ENCODE measurements at regions not wholly inside any gene's neighbourhood (a gene's known extent, or its start where the extent isn't known, plus 50 kb on each side); places are given as distances from the start of the nearest gene placed in this dataset.

DNA sequence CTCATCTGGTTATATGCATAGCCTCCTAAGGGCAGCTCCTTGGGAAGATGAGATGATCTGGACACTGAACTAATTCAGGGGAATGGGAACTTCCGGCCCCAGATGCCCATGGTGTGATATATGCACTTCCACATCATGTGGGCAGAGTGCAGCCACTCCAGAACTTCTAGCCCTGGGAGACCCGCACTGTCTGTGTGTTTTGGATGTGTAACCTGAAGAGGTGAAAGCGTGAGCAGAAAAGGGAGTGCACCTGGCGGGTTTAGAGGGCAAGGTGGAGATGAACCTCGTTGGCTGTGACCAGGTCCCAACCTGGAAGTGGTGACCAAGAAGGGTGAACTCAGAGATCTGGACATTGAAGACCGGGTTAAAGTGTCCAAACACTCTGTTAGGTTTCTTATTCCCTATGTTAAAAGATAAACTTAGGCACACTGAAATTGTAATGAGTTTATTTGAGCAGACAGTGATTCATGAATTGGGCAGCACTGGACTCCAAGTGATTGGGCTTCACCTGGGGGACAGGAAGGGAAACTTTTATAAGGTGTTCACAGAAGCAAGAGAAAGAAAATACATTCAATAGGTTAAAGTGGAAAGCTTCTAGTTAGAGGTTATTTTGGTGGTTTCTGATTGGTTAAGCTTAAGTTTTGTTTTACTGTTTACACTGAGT is 296.2 kb upstream of the SKOR2 start:
- no peak for DNase-seq (ENCODE audit: low read depth in 2 of 2)

DNA sequence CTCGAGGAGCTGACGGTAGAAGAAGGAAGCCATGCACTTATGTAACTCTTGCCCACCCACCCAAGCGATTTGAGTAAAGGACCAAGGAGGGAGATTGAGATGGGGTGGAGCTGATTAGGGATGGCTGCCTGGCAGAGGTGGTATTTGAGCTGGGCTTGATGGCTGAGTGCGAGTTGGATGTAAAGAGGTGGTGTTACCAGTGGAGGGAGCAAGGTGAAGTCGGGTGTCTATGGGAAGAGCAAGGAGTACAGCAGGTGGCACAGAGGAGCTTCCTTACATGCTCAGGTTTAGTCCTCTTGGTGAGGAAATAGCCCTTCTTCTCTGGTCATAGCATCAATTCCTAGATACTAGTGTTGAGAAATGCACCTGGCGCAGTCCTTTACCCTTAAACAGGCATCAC is 294.2 kb upstream of the SKOR2 start:
- no peak for DNase-seq (ENCODE audit: low read depth in 2 of 2)

DNA sequence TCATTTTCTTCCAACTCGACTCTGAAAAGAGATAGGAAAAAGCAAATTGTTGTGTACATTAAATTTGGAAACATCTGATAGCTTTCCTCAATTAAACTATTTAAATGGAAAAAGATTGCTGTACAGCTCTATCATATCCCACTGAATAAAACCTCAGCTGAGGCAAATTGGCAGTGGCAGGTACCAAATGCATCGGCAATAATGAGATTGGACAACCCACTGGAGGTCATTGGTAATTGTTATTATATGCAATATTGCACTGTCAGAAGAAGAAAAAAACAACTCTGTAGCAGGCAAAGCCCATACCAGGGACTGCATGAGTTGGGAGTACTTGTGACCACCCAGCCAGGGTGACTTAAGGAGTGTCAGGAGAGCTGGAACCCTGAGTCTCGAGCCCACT is 291.6 kb upstream of the SKOR2 start:
- no peak for DNase-seq (ENCODE audit: low read depth in 2 of 2)

DNA sequence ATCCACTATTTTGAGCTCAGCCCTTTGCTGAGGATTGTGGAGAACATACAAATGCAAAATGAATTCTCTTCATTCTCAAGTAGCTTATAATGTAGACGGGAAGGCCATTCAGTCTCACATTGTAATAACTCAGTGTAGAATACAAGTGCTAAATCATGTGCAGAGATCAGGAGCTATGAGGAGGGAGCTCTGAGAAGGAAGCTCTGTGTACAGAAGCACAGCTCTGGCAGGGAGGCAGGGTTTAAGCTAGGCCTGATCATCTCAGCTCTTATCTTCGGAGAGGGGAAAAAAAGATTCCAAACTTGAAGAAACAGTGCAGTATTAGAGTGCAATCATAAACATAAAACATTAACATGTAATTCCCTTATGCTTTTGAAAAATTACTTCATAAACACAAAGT is 291.1 kb upstream of the SKOR2 start:
- DNase-seq (ENCODE audit: low read depth in 2 of 2) = no peak

DNA sequence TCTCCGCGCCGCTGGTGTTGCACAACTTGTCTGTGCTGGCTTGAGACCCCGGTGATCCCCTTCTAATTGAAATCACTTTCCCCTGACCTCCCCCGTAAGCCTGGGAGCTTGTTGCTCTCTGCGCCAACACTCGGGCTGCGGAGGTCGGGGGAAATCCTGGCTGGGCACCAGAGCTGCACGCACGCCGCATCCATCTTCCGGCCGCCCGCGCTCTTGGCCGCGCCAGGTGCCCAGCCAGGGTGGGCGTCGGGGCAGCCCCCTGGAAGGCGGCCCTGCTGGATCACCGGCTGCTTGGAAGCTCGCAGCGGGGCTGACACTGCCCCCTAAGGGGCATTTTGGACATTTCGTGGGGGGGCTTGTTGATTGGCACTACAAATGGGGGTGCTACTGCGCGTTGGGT is 280.3 kb upstream of the SKOR2 start:
- DNase-seq (ENCODE audit: low read depth in 2 of 2) = no peak

DNA sequence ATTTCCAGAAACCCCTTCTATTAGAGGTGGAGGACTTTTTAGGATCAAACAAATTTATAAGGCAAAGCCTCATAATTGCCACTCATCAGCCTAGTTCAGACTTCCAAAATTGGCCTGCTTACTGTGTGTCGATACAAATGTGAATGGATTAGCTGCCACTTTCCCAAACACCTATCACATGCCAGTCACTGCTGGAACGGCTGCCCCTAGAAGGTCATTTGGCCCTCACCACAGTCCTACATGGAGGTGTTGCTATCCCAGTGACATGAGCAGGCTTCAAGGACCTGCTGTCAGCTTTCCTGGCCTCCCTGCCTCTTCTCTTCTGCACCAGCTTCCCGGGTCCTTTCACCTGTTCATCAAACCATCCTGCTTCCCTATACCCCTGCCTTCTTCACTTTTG is 279.2 kb upstream of the SKOR2 start:
- no peak for DNase-seq (ENCODE audit: low read depth in 2 of 2)

DNA sequence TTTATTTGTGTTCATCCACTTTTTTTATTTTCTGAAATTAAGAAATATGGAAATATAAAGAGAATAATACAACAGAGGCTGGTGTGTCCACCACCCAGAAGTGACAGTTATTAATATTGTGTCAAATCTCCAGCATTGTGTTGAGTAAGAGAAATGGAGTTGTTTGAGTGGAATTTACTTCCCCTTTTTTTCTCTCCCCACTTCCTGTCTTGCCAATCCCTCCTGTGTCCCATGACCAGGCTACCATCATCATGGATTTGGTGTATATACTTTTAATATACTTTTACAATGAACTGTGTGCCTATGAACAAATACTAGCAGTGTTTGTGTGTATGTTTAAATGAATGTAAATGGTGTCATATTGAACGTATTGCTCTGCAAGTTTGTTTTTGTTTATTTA is 276.9 kb upstream of the SKOR2 start:
- no peak for DNase-seq (ENCODE audit: low read depth in 2 of 2)

DNA sequence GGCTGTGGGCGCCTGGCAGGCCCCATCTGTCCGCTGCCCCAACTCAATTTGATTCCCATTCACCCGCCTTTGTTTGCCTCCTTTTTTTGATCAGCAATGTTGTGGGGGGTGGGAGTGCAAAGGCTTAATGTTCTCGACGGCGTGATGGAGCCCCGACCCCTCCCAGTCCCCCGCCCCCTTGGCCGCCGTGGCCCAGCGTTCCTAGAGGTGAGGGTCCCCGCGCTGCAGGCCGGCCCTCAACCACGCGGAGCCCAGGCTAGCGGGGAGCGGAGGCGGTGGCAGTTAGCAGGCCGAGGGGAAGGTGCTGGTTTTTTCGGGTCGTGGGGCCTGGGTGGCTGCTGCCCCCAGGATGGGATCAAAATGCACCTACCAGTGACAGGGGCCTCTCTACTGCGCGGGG is 274.7 kb upstream of the SKOR2 start:
- no peak for DNase-seq (ENCODE audit: low read depth in 2 of 2)

DNA sequence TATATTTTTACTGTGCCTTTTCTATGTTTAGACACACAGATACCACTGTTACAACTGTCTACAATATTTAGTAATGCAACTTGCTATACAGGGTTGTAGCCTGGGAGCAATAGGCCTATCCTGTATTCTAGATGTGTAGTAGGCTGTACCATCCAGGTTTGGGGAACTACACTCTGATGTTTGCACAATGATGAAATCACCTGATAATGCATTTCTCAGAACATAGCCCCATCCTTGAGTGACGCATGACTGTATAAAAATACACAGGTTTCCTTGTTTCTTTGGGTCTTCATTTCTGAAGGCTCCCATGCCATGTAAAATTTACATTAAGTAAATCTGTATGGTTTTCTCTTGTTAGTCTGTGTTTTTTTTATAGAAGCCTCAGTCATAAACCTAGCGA is 270.9 kb upstream of the SKOR2 start:
- DNase-seq (ENCODE audit: low read depth in 2 of 2) = no peak

DNA sequence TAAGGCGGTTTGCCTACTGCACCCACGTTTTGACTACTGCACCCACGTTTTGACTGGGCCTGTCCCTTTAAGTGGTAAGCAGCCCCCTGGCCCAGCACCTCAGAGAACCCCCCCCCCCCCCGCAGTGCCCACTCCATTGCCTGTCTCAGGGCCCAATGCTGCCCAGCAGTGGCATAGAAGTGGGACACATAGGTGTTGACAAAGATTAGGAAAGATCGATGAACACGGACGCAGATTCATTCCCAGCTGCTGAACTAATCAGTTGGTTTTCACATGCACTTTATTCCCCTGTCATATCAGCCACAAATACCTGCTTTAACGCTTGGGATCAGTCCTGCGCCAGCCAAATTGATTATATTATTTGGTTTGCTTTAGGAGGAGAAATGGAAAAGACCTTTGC is 268.8 kb upstream of the SKOR2 start:
- no peak for DNase-seq (ENCODE audit: low read depth in 2 of 2)

DNA sequence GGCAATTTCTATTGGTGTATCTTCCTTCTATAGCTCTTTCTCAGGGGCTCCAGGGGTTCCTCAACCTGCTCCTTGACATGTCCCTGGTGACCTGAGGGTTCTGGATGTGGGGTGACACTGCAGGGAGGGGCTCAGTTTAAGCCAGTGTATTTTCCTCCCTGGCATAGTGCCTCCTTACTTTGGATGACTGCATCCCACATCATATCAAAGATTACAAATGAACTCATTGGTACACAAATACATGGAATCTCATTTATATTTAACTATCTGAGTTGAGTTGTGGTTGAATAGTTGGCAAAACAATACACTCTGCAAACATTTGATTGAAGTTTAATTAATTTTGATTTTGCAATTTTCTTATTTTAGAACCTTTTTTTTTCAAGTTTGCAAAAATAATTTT is 268.2 kb upstream of the SKOR2 start:
- no peak for DNase-seq (ENCODE audit: low read depth in 2 of 2)

DNA sequence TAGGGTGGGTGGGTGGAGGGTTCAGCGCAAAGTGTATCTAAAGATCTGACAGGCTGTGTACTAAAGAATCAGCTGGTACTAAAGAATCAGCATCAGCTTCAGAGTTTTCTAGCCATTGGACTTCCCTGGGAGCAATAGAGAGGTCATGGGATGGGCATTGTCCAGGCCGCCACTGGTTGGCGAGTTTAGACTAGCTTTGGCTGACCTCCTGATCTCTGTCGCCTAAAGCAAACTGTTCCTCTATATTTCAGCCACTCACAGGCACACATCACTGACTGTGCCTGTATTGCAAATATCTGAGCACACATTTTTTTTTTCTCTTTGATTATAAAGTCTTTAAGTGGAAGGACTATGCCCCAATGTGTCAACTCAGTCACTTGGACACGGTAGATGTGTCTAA is 267.8 kb upstream of the SKOR2 start:
- DNase-seq (ENCODE audit: low read depth in 2 of 2) = no peak

DNA sequence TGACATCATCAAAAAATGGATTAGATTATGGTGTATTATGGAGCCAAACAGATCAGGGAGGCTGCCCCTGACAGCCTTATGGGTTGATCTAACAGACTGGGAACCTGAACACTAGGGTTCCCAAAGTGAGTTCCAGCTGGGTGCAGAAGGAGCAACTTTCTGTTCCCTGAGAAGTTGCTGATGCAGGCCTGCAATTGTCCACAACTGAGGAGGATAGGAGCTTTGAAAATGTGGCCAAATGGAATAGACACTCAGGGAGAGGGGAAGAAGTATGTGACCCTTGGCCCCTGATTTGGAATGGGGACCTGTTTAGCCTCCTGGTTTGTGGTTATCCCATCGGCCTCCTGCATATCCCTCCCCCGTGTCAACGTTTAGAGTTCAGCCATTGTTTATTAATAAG is 262.2 kb upstream of the SKOR2 start:
- no peak for DNase-seq (ENCODE audit: low read depth in 2 of 2)

DNA sequence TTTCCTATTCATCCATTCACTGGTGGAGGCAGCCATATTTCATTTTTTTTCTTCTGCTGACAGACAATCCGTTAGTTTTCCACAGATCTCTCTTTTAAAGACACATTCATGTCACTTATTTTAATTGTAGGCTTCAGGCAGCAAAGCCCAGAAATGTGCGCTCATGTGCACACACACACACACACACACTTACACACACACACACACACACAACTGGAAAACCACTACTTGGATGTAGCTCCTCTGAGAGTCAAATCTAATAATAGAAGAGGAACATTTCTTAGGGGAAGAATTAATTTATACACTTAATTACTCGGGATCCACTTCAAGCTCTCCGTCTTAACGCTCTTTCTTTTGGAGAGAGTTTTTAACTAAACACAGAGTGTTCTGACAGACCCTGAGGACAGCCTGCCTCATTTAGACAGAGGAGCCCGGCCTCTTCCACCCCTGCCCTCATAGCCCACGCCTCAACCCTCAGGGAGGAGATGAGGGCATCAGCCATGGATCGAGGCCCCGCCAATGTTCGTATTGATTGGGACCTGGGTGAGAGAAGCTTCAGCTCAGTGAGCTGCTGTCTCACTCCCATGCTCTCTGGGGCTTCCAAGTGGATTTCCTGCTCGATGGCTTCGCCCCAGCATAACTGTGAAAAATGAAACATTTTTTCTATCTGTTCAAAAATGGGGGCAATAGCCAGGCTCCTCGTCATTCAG is 261.4 kb upstream of the SKOR2 start:
- no peak for DNase-seq (ENCODE audit: low read depth in 2 of 2)

DNA sequence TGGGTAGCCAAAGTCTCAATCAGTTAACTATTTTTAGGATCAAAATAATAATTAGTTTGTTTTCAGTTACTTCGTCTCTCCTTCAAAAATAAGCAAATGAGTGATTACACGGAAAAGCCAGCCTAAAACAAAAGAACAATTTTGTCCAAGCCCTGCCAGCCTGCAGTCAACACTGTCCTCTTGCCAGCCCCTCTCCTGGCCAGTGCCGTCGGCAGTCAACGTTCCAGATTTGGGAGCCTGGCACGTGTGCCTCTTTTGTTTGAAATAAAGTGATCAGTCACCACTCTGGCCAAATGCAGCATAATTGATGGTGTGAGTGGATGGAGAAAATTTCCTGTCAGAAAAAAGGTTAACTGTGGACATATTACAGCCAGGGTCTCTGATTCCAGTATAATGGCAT is 260.6 kb upstream of the SKOR2 start:
- no peak for DNase-seq (ENCODE audit: low read depth in 2 of 2)

DNA sequence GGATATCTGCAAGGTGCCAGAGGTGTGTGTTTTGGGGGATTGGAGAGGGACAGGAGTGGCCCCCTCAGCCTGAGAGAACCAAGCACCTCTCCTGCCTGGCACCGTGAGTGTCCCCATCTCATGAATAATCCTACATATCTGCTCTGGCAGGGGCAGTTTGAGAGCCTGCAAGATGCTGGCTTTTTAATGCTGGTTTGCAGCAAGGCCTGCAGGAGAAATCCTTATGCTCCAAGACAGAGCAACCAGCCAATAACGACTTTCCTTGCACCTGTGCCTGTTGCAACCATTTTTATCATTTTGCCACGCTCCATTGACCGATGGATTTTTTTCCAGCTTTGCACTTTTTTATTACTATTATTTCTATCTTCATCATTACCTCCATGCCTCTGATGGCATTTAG is 259.4 kb upstream of the SKOR2 start:
- no peak for DNase-seq (ENCODE audit: low read depth in 2 of 2)

DNA sequence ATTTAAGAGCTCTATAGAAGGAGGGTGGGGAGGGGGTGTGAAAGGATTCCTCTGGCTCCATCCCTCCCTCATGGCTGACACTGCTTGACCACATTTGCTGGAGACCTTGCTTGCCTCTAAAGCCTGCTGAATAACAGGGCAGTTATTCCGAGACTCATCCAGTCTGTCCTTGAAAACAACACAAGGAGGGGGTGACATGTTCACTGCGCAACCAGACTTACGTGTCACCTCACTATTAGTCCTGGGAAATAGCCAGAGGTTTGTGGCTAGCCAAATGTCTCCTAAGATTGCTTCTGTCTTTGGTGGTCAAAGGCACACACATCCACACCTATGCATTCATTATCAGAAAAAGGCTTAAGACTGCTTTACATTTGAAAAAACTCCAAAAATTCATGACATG is 256.2 kb upstream of the SKOR2 start:
- no peak for DNase-seq (ENCODE audit: low read depth in 2 of 2)

DNA sequence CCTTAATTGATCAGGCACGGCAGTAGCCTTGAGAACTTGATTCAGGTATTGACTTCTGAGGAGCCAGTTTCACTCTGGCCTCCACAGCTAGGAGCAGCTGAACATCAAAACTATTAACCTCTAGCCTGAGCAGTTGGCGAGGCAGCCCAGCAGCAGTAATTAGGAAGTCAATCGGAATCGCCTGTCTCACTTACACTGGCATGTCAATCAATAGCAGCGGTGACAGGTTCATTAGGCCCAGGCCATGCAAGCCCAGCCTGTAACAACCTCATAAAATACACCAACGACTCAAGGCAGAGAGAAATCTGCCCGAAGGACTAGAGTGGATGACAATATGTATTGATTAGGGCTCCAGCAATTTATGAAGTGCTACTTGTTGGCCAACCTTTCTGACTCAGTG is 255.4 kb upstream of the SKOR2 start:
- no peak for DNase-seq (ENCODE audit: low read depth in 2 of 2)

DNA sequence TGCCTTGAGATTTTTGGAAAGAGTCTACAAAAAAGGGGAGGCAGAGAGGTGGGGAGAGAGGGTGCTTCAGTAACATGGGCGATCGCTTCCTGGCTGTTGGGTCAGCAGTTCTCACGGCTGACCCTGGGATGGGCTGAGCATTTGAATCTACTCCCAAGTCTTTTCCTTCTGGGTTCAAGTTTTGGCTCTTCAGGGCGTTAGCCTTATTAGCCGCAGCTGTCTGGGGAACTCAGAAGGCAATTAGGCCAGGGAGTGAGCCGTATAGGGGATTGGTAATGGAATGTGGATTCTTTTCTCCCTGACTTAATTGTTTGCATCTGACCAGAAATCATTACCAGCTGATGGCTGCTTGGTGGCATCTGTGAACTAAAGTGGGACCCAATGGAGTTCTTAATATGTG is 250.5 kb upstream of the SKOR2 start:
- no peak for DNase-seq (ENCODE audit: low read depth in 2 of 2)

DNA sequence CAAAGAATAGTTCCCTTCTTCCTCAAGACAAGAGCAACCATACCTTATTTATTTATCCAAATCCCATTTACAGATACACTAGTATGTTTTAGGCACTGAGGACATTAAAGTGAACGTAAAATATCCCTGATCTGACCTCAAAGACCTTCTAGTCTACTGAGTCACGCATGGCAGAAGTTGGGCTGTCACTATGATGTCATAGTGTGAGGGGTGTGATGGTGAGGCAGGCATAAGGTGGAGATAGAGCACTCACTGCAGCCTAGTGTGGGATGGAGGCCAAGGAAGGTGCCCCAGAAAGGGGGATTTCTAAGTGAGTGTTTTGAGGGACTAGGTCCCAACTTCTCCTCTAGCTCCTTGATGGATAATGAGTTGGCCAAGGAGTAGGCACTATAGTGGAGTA is 249.5 kb upstream of the SKOR2 start:
- DNase-seq (ENCODE audit: low read depth in 2 of 2) = no peak

DNA sequence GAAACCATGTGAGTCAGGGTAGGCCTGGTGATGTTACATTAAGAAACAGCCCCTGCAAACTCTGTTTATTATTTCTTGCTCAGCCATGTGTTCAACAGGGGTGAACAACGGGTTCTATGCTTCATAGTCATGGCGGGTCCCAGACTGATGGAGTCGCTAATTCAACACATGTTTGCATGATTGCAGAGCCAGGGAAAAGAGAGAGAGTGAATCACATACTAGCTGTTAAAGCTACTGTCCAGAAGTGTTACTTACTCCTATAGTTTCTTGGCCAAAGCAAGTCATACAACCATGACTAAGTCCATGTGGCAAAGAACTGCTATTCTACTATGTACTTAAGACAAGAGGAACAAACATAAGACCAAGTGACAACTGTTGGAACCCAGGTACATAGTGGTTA is 241.2 kb upstream of the SKOR2 start:
- DNase-seq (ENCODE audit: low read depth in 2 of 2) = no peak

DNA sequence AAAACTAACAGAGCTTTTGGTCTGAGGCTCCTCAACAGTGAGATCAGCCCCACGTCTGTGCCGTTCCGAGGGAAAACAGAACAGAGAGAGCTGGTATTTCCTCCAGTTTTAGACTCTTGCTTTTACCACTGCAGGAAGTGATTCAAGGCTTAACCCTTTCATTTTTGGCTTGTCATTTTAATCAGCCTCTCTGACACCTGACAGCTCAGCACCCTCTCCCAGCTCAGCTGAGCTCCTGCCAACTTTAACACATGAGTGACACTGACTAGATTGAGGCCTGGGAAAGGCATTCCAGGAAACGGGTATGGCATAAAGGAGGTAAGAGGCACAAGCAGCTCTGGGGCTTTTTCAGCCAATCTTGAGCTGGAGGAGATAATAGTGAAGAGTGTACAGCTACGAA is 239.4 kb upstream of the SKOR2 start:
- DNase-seq (ENCODE audit: low read depth in 2 of 2) = no peak

DNA sequence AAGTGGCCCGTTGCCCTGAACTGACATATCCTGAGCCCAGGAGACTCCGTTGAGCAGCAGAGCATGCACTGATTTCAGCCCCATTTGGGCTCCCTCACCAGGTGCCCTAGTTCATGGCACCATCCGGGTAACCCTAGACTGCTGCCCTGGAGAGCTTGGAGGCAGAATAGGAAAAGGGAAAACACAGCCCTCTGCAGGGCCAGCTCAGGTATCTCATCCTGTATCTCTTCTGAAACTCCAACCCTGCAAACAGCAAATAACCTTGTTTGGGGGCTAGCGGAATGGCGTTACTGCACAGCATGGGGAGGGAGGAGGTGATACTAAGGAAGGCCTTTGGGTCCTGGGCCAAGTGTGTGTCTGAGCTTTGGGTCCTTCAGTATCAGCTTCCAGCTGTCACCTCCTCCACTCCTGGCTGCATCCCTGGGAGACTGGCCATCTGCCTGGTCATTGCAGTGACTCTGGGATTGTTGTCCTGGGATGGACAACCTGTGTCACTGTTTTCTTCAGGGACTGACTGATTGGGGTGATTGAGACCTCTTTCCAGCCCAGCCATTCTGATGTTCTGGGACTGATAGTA is 233.8 kb upstream of the SKOR2 start:
- DNase-seq (ENCODE audit: low read depth in 2 of 2) = no peak

DNA sequence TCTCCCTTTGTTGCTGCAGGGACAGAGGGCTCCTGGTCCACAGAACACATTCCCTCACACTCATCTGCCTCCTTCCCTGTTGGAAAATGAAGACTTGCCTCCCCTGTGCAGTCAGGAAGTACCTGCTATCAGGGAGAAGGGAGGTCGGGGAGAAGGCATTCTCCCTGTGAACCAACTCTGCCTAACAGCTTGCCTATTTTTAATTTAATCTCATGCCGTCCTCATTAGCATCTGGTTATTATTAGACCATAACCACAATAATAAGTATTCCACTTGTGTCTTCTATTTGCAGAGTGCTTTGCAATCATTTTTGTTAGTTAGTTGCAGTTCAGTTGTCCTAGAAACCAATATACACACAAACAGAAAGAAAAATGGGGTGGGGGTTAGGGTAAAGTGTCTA is 232.6 kb upstream of the SKOR2 start:
- DNase-seq (ENCODE audit: low read depth in 2 of 2) = no peak
